ENCODE measurements at regions not wholly inside any gene's neighbourhood (a gene's known extent, or its start where the extent isn't known, plus 50 kb on each side); places are given as distances from the start of the nearest gene placed in this dataset.

GRCh38 chr2:13009027-13009642, 292.4 kb downstream of the TRIB2 start:
- POLR2A ChIA-PET (ENCODE audit: partially characterized antibody): no interaction called here
- 94% methylated on average over 5 of the region's 5 CpGs; no CpG with 5 or more reads in 1 of the 2 experiments for WGBS, 2 experiments (ENCODE audit: extremely low coverage in 1 of 2, insufficient coverage in 1 of 2, insufficient read length in 1 of 2, insufficient replicate concordance in 2 of 2, low coverage in 1 of 2, low lambda C conversion rate in 2 of 2, missing lambda C conversion rate in 1 of 2)
- H3K4ac ChIP-seq (replicated peaks; ENCODE audit: insufficient read length, low read depth, low read length): no peak overlapping the region
- H3K9ac ChIP-seq (replicated peaks in 1 of 4; ENCODE audit: extremely low read depth in 1 of 4, low read depth in 3 of 4, low read length in 3 of 4): no peak overlapping the region
- H3K79me2 ChIP-seq (ENCODE audit: control insufficient read depth in 1 of 2, insufficient read depth in 2 of 2, low read length in 2 of 2): no peaks in the 10 kb centered on the region
- H3K18ac ChIP-seq (ENCODE audit: extremely low read depth, low read length): no peak overlapping the region
- H4K20me1 ChIP-seq (replicated peaks in 1 of 2; ENCODE audit: control insufficient read depth in 1 of 2, insufficient read depth in 2 of 2, low read length in 2 of 2): no peaks in the 10 kb centered on the region
- H2BK20ac ChIP-seq (ENCODE audit: low read length): no peak overlapping the region
- no peak overlapping the region for H3K56ac ChIP-seq (replicated peaks; ENCODE audit: insufficient read length, low read depth, low read length)
- no peaks in the 10 kb centered on the region for H3K23me2 ChIP-seq (ENCODE audit: low read depth, low read length)
- no peaks in the 10 kb centered on the region for H3K27me3 ChIP-seq (replicated peaks in 1 of 4; ENCODE audit: control insufficient read depth in 3 of 4, extremely low read depth in 1 of 4, insufficient read depth in 3 of 4, low read length in 3 of 4)
- DNase-seq (ENCODE audit: low read depth in 1 of 2, low spot score in 2 of 2) (no peak), FAIRE-seq (no peak)
- H2BK120ac ChIP-seq (replicated peaks; ENCODE audit: low read depth, low read length): no peak overlapping the region
- CTCF ChIA-PET (ENCODE audit: partially characterized antibody): interaction anchor here (0.7 kb wide), 1 partner anchor 293 kb away, joined by 3 read pairs; no protein-coding TSS in a partner anchor
- H3K23ac ChIP-seq (ENCODE audit: insufficient read length): no peak overlapping the region
- no peaks in the 10 kb centered on the region for H3K36me3 ChIP-seq (ENCODE audit: control insufficient read depth in 2 of 4, insufficient read depth in 4 of 4, low read length in 3 of 4)
- H4K5ac ChIP-seq (ENCODE audit: insufficient read length, low read depth, low read length): no peak overlapping the region
- no peak overlapping the region for H3K4me2 ChIP-seq (ENCODE audit: insufficient read depth in 1 of 2, low read depth in 2 of 2, low read length in 2 of 2)
- no peak overlapping the region for H3K27ac ChIP-seq (ENCODE audit: low read depth, low read length)
- no peak overlapping the region for H4K8ac ChIP-seq (ENCODE audit: extremely low read depth, insufficient read depth, low read length)
- H3K4me3 ChIP-seq (ENCODE audit: extremely low read depth in 1 of 4, insufficient read depth in 2 of 4, low read depth in 3 of 4, low read length in 4 of 4): no peak overlapping the region
- H4K91ac ChIP-seq (replicated peaks; ENCODE audit: insufficient read length, low read length): no peak overlapping the region
- H2BK5ac ChIP-seq (ENCODE audit: low read depth, low read length): no peak overlapping the region
- H3K14ac ChIP-seq (ENCODE audit: insufficient read length): no peak overlapping the region
- no peak overlapping the region for H2BK15ac ChIP-seq (ENCODE audit: low read length)
- no peak for TF ChIP-seq SP1 (IDR thresholded peaks at IDR 0.05; ENCODE audit: low read depth, low read length)
- TF ChIP-seq POU5F1 (IDR thresholded peaks at IDR 0.05; ENCODE audit: low read depth, low read length): no peak
- TF ChIP-seq CHD1 (IDR thresholded peaks at IDR 0.05; ENCODE audit: low read depth, low read length): no peak
- TF ChIP-seq BCL11A (IDR thresholded peaks at IDR 0.05; ENCODE audit: low read depth in 2 of 2, low read length in 2 of 2): no peak
- TF ChIP-seq JUN (IDR thresholded peaks at IDR 0.05; ENCODE audit: low read depth, low read length): no peak
- no peak overlapping the region for H2AFZ ChIP-seq (ENCODE audit: low read length)
- no peak overlapping the region for H2BK12ac ChIP-seq (ENCODE audit: low read depth, low read length)
- no peak overlapping the region for H2AK5ac ChIP-seq (ENCODE audit: low read depth, low read length)
- no peaks in the 10 kb centered on the region for H3K9me3 ChIP-seq (ENCODE audit: insufficient read depth in 2 of 2, low read depth in 1 of 2, low read length in 1 of 2)
- H3K79me1 ChIP-seq (ENCODE audit: low read depth, low read length): no peaks in the 10 kb centered on the region
- H3K4me1 ChIP-seq (replicated peaks in 1 of 4; ENCODE audit: control insufficient read depth in 3 of 4, insufficient read depth in 4 of 4, low read length in 3 of 4): peaks cover 0 to 5% (median 0%) of the 10 kb centered on the region in 4 experiments; a peak in 1 of 7 replicates

Data from H1 (cell line).